Testis (tissue), 2 donors: ENCODE measurements at regions not wholly inside any gene's neighbourhood (a gene's known extent, or its start where the extent isn't known, plus 50 kb on each side); places are given as distances from the start of the nearest gene placed in this dataset.

Experiments
- DNase-seq: peaks from one replicate; pipeline ENCODE4 v3.0.0-alpha.2; 2019
- H3K27ac ChIP-seq, 2 donors: fragments of 200-600 bp; sonication (generic); one replicate each; pipeline ENCODE4 v1.5.1; 2019
- H3K27me3 ChIP-seq: fragments of 200-600 bp; sonication (generic); one replicate; pipeline ENCODE4 v1.5.1; 2019
- H3K36me3 ChIP-seq: fragments of 200-600 bp; sonication (generic); one replicate; pipeline ENCODE4 v1.5.1; 2017; ENCODE audit warnings: low read depth; ENCODE audit errors: missing control alignments
- H3K4me1 ChIP-seq: fragments of 200-600 bp; sonication (generic); one replicate; pipeline ENCODE4 v1.5.1; 2019
- H3K4me3 ChIP-seq, 2 donors: fragments of 200-600 bp; sonication (generic); one replicate each; pipeline ENCODE4 v1.5.1; 2017 to 2019
- H3K9me3 ChIP-seq: fragments of 200-600 bp; sonication (generic); one replicate; pipeline ENCODE4 v1.5.1; 2017
- POLR2A ChIP-seq: fragments of 450-650 bp; IDR thresholded peaks from one replicate; pipeline ENCODE4 v1.6.1; 2017; ENCODE audit warnings: antibody characterized with exemption, mild to moderate bottlenecking, moderate library complexity
- WGBS, 2 donors: methylation state at CpG; one replicate each; pipeline ENCODE4 v1.1.5; 2018; 5-methylcytosine and 5-hydroxymethylcytosine counted together
- intact Hi-C: fragments of 100-400 bp; cut with DNase I; formaldehyde crosslinking; loops from one replicate; pipeline ENCODE4 v1.15.1; 2023; ENCODE audit warnings: low total_unique reads
- TF ChIP-seq, protein P1 (sequence below), 3 experiments: fragments of 450-650 bp in 2 of 3; fragments of 200-600 bp in 1 of 3; sonication (generic) in 1 of 3; IDR thresholded peaks; one replicate each; pipeline ENCODE4 v1.5.1; 2016 to 2019; ENCODE audit warnings: antibody characterized with exemption in 3 of 3, mild to moderate bottlenecking in 2 of 3, moderate library complexity in 1 of 3

DNA sequence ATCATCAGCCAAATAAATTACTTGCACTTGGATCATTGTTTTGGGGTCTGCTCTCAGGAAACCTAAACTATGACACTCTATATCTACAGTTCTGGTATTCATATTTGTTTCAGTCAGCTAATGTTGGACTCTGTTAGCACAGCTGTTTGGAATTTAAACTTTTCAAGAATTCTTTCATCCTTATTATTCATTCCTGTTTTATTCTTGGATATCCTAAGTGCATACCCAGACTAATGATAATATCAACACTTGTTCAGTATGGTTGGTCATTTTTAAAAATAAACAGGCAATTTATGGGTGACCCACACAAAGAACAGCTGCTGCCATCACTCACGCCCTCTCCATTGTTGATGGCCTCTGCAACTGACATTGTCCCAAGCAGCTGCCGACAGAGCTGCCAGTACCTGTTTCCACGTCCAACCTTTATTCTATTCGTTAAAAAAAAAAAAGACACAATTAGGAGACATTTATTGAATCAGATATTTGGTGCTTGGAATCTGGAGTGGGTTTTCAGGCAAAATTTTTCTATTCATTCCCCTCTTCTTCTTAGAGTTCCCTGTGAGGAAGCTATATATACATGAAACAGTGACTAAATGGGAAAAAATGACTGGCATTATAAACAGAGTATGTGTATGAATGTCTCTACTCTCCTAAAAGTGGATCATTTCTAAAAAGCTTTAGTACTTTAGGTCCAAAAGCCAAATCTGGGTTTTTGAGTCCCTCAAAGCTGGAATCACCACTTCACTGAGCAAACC lies 252.1 kb upstream of the NAV3 start:
- Histone ChIP-seq H3K4me1 (no peaks in the 10 kb centered on the region), H3K27ac (no peak overlapping the region), H3K9me3 (no peaks in the 10 kb centered on the region), H3K27me3 (no peaks in the 10 kb centered on the region), H3K4me3 (no peak overlapping the region), H3K36me3 (no peaks in the 10 kb centered on the region)
- WGBS, 2 donors, result 62 to 63% methylated on average over 4 of the region's 4 CpGs
- no peak for DNase-seq
- TF ChIP-seq, protein P1, sequence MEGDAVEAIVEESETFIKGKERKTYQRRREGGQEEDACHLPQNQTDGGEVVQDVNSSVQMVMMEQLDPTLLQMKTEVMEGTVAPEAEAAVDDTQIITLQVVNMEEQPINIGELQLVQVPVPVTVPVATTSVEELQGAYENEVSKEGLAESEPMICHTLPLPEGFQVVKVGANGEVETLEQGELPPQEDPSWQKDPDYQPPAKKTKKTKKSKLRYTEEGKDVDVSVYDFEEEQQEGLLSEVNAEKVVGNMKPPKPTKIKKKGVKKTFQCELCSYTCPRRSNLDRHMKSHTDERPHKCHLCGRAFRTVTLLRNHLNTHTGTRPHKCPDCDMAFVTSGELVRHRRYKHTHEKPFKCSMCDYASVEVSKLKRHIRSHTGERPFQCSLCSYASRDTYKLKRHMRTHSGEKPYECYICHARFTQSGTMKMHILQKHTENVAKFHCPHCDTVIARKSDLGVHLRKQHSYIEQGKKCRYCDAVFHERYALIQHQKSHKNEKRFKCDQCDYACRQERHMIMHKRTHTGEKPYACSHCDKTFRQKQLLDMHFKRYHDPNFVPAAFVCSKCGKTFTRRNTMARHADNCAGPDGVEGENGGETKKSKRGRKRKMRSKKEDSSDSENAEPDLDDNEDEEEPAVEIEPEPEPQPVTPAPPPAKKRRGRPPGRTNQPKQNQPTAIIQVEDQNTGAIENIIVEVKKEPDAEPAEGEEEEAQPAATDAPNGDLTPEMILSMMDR (IDR thresholded peaks at IDR 0.05), result no peak
- TF ChIP-seq POLR2A, result no peak
- intact Hi-C loops, result no loop called here

DNA sequence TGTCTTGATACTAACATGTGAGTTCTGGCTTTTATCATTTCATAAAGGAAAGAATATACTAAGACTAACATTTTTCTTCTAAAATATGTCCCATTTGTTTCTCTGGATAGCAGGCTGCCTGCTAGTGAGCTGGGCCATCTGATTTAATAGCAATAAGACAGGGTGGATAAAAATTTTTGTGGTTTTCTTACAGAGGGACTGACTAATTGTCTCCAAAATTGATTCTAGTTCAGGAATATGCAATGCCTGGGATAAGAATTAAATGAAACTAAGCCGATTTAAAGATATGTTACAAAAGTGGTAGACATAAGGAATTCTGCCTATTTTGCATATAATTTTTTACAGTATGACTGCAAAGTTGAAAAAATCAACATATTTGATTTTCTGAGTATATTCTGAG lies 252.9 kb upstream of the NAV3 start:
- no peak for DNase-seq
- Histone ChIP-seq H3K27me3 (no peaks in the 10 kb centered on the region), H3K4me3 (no peak overlapping the region), H3K27ac (no peak overlapping the region), H3K4me1 (no peaks in the 10 kb centered on the region), H3K9me3 (no peaks in the 10 kb centered on the region), H3K36me3 (no peaks in the 10 kb centered on the region)
- TF ChIP-seq, protein P1 (IDR thresholded peaks at IDR 0.05), result no peak
- TF ChIP-seq POLR2A, result no peak
- WGBS, 2 donors, result 76 to 95% methylated on average over 1 of the region's 1 CpG
- intact Hi-C loops, result no loop called here

DNA sequence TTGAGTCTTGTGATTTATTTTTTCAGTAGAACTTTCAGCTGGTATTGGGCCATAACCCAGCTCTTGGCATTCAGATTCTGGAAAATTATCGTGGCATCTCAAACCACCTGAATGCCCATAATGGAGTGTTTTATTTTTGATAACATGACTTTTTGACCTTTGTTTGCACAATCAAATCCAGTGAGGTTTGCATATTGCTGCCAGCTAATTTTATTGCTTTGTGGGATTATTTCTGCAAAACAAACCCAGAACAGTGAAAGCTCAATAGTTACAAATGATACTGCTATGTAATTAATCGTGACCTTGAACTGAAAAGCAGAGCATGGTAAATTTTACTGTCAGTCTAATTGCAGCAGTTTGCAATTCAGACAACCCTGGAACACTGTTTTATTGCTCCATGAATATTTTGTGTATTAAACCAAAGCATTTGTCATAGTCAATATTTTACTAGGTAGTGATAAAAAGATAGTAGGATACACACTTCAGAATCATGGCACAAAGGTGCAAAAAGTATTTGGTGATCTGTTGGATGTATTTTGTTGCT lies 255.2 kb upstream of the NAV3 start:
- no peaks in the 10 kb centered on the region for H3K36me3 ChIP-seq
- WGBS, 2 donors, result 23 to 44% methylated on average over 2 of the region's 2 CpGs
- no peak for DNase-seq
- TF ChIP-seq, protein P1 (IDR thresholded peaks at IDR 0.05), result no peak
- TF ChIP-seq POLR2A, result no peak
- H3K4me3 ChIP-seq, result no peak overlapping the region
- H3K27me3 ChIP-seq, result no peaks in the 10 kb centered on the region
- intact Hi-C loops, result no loop called here
- no peaks in the 10 kb centered on the region for H3K9me3 ChIP-seq
- H3K27ac ChIP-seq, result no peak overlapping the region
- H3K4me1 ChIP-seq, result no peaks in the 10 kb centered on the region

DNA sequence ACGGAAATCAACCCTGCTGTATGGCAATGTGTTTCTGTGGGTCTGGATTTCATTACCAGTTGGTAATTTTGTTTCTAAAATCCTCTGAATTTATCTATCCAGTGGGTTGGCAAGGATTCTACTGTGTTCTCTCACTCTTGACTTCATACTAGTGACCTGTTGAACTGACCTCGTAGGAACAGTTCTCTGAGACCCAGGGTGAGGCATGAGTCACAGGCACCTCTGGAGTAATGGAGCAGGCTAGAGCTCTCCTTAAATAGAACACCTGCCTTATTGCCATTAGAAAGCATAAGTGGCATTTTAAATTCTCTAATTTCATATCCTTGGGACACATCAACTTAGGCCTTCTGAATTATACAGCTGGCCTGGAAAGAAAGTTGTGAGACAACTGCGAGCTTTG lies 258.3 kb upstream of the NAV3 start:
- H3K27ac ChIP-seq, result no peak overlapping the region
- H3K9me3 ChIP-seq, result no peaks in the 10 kb centered on the region
- H3K36me3 ChIP-seq, result no peaks in the 10 kb centered on the region
- no peak for DNase-seq
- WGBS, 2 donors, result 49 to 61% methylated on average over 3 of the region's 3 CpGs
- H3K4me1 ChIP-seq, result no peaks in the 10 kb centered on the region
- no peak for TF ChIP-seq POLR2A
- TF ChIP-seq, protein P1 (IDR thresholded peaks at IDR 0.05), result no peak
- H3K27me3 ChIP-seq, result no peaks in the 10 kb centered on the region
- H3K4me3 ChIP-seq, result no peak overlapping the region
- intact Hi-C loops, result no loop called here

DNA sequence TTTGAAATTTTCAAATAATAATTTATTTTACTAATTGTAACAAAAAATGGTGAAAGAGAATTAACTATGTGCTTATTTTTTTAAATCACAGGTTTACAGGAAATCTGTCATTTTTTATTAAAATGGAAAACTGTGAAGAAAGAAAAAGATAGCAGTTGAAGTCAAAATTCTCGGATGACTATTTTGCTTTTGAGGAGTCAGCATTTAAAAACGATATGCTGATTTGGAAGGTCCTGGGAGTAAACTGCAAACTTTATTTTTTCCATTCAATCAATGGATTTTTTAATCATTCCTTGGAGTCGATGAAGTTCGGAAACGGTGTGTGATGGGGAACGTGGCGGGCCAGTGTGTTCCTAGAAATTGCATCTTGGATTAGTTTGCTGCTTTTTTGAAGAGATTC lies 258.9 kb upstream of the NAV3 start:
- H3K9me3 ChIP-seq, result no peaks in the 10 kb centered on the region
- no peaks in the 10 kb centered on the region for H3K36me3 ChIP-seq
- H3K4me1 ChIP-seq, result no peaks in the 10 kb centered on the region
- intact Hi-C loops, result no loop called here
- H3K4me3 ChIP-seq, result no peak overlapping the region
- TF ChIP-seq POLR2A, result no peak
- TF ChIP-seq, protein P1 (IDR thresholded peaks at IDR 0.05), result no peak
- no peak overlapping the region for H3K27ac ChIP-seq
- WGBS, 2 donors, result 78 to 85% methylated on average over 7 of the region's 7 CpGs
- no peak for DNase-seq
- no peaks in the 10 kb centered on the region for H3K27me3 ChIP-seq
